MM.1S (cell line): ENCODE measurements at regions not wholly inside any gene's neighbourhood (a gene's known extent, or its start where the extent isn't known, plus 50 kb on each side); places are given as distances from the start of the nearest gene placed in this dataset.

ENCODE experiments used
- DNase-seq: peaks from one replicate; pipeline ENCODE4 v3.0.0-alpha.2; 2015
- H2AFZ ChIP-seq: fragments of 300-600 bp; sonication (generic); 2 replicates; pipeline ENCODE4 v1.6.0; 2016; ENCODE audit warnings: antibody characterized with exemption, low read length
- H3F3A ChIP-seq: fragments of 300-600 bp; sonication (generic); 2 replicates; pipeline ENCODE4 v1.6.1; 2016; ENCODE audit warnings: mild to moderate bottlenecking, antibody characterized with exemption, low read length, moderate library complexity, mixed read lengths; ENCODE audit not compliant: insufficient read depth
- H3K27ac ChIP-seq: fragments of 300-600 bp; sonication (generic); 2 replicates; pipeline ENCODE4 v1.5.1; 2016; ENCODE audit warnings: mild to moderate bottlenecking, low read length
- H3K27me3 ChIP-seq: fragments of 300-600 bp; sonication (generic); replicated peaks from 2 replicates; pipeline ENCODE4 v1.6.0; 2016; ENCODE audit warnings: low read length; ENCODE audit not compliant: insufficient read depth
- H3K36me3 ChIP-seq: fragments of 300-600 bp; sonication (generic); replicated peaks from 2 replicates; pipeline ENCODE4 v1.6.1; 2016; ENCODE audit warnings: mild to moderate bottlenecking, low read length, mixed read lengths; ENCODE audit not compliant: insufficient read depth
- H3K4me1 ChIP-seq: fragments of 300-600 bp; sonication (generic); 2 replicates; pipeline ENCODE4 v1.6.1; 2016; ENCODE audit warnings: low read length, mixed read lengths
- H3K4me2 ChIP-seq: fragments of 300-600 bp; sonication (generic); 2 replicates; pipeline ENCODE4 v1.6.0; 2016; ENCODE audit warnings: low read depth, low read length
- H3K4me3 ChIP-seq: fragments of 300-600 bp; sonication (generic); 2 replicates; pipeline ENCODE4 v1.5.1; 2016; ENCODE audit warnings: low read length, mixed read lengths
- H3K79me2 ChIP-seq: fragments of 300-600 bp; sonication (generic); 2 replicates; pipeline ENCODE4 v1.6.1; 2016; ENCODE audit warnings: mixed run types, low read length, mixed read lengths
- H3K9ac ChIP-seq: fragments of 300-600 bp; sonication (generic); 2 replicates; pipeline ENCODE4 v1.6.1; 2016; ENCODE audit warnings: low read length, mixed read lengths
- H3K9me2 ChIP-seq: fragments of 300-600 bp; sonication (generic); replicated peaks from 2 replicates; pipeline ENCODE4 v1.6.1; 2016; ENCODE audit warnings: mild to moderate bottlenecking, low read length, mixed read lengths; ENCODE audit not compliant: insufficient read depth
- H3K9me3 ChIP-seq: fragments of 300-600 bp; sonication (generic); replicated peaks from 2 replicates; pipeline ENCODE4 v1.6.1; 2016; ENCODE audit warnings: mild to moderate bottlenecking, low read length, mixed read lengths; ENCODE audit not compliant: insufficient read depth
- H4K20me1 ChIP-seq: fragments of 300-600 bp; sonication (generic); 2 replicates; pipeline ENCODE4 v1.6.1; 2016; ENCODE audit warnings: mild to moderate bottlenecking, low read length, moderate library complexity, mixed read lengths; ENCODE audit not compliant: insufficient read depth
- CTCF ChIP-seq: fragments of 300-600 bp; sonication (generic); IDR thresholded peaks from 2 replicates; pipeline ENCODE4 v1.5.1; 2016; ENCODE audit warnings: antibody characterized with exemption, low read length, mixed read lengths
- EZH2 ChIP-seq: fragments of 300-600 bp; sonication (generic); optimal IDR thresholded peaks from 2 replicates; pipeline ENCODE3; 2017; ENCODE audit warnings: low read depth, mild to moderate bottlenecking, antibody characterized with exemption, low read length, mixed read lengths
- EZH2phosphoT487 ChIP-seq: fragments of 300-600 bp; sonication (generic); IDR thresholded peaks from 2 replicates; pipeline ENCODE4 v1.6.1; 2018; ENCODE audit warnings: antibody characterized with exemption, low read length

GRCh38 chr2:132276571-132276981 lies 114.8 kb upstream of the ANKRD30BL start:
- H2AFZ ChIP-seq = no peak overlapping the region
- no peaks in the 10 kb centered on the region for H3K9me3 ChIP-seq
- H3K9ac ChIP-seq = no peak overlapping the region
- TF ChIP-seq EZH2 = no peak
- TF ChIP-seq CTCF = no peak
- TF ChIP-seq EZH2phosphoT487 = no peak
- no peaks in the 10 kb centered on the region for H4K20me1 ChIP-seq
- H3K27ac ChIP-seq = no peak overlapping the region
- DNase-seq = no peak
- H3K79me2 ChIP-seq = no peaks in the 10 kb centered on the region
- no peak overlapping the region for H3K4me3 ChIP-seq
- H3K4me1 ChIP-seq = no peaks in the 10 kb centered on the region
- H3K4me2 ChIP-seq = no peak overlapping the region
- H3F3A ChIP-seq = no peaks in the 10 kb centered on the region
- H3K36me3 ChIP-seq = no peaks in the 10 kb centered on the region
- no peaks in the 10 kb centered on the region for H3K9me2 ChIP-seq
- H3K27me3 ChIP-seq = no peaks in the 10 kb centered on the region

DNA sequence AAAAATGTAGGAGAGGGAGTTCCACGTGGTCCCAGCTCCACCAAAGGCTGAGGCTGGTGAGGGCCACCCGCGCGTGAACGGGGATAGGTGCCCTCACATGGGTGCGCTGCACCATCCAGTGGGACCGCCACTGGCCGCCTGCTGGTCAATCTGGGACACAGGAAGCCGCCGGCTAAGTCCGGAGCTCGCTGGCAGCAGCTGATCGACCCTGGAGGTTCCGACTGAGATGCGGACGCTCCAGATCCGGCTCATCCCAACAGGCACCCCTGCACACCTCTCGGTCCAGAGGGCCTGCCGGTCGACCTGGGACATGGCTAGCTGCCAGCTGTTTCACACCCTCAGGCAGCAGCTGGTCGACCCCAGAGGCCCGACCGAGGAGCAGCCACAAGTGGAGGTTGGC lies 116.5 kb upstream of the ANKRD30BL start:
- H3F3A ChIP-seq = no peaks in the 10 kb centered on the region
- no peaks in the 10 kb centered on the region for H3K4me1 ChIP-seq
- H3K4me2 ChIP-seq = no peak overlapping the region
- H3K4me3 ChIP-seq = no peak overlapping the region
- TF ChIP-seq CTCF (no peak), EZH2 (no peak), EZH2phosphoT487 (no peak)
- no peaks in the 10 kb centered on the region for H3K9me3 ChIP-seq
- no peak overlapping the region for H3K27ac ChIP-seq
- H3K79me2 ChIP-seq = no peaks in the 10 kb centered on the region
- H3K27me3 ChIP-seq = no peaks in the 10 kb centered on the region
- no peaks in the 10 kb centered on the region for H4K20me1 ChIP-seq
- no peak overlapping the region for H2AFZ ChIP-seq
- H3K9ac ChIP-seq = no peak overlapping the region
- no peak for DNase-seq
- no peaks in the 10 kb centered on the region for H3K9me2 ChIP-seq
- no peaks in the 10 kb centered on the region for H3K36me3 ChIP-seq

- H3F3A ChIP-seq = no peaks in the 10 kb centered on the region
- H4K20me1 ChIP-seq = no peaks in the 10 kb centered on the region
These were observed 117.6 kb upstream of the ANKRD30BL start for GRCh38 chr2:132279344-132279743.

More at GRCh38 chr2:132279344-132279743, 117.6 kb upstream of the ANKRD30BL start:
- H3K79me2 ChIP-seq = no peaks in the 10 kb centered on the region
- H2AFZ ChIP-seq = no peak overlapping the region
- no peaks in the 10 kb centered on the region for H3K36me3 ChIP-seq
- H3K4me3 ChIP-seq = no peak overlapping the region
- H3K9me3 ChIP-seq = no peaks in the 10 kb centered on the region
- no peak overlapping the region for H3K9ac ChIP-seq
- H3K27ac ChIP-seq = no peak overlapping the region
- TF ChIP-seq EZH2phosphoT487 (no peak), EZH2 (no peak), CTCF (no peak)
- H3K4me1 ChIP-seq = no peaks in the 10 kb centered on the region
- DNase-seq = no peak
- no peaks in the 10 kb centered on the region for H3K27me3 ChIP-seq
- no peaks in the 10 kb centered on the region for H3K9me2 ChIP-seq
- H3K4me2 ChIP-seq = no peak overlapping the region
